Stomach (tissue), 4 donors: ENCODE measurements at regions not wholly inside any gene's neighbourhood (a gene's known extent, or its start where the extent isn't known, plus 50 kb on each side); places are given as distances from the start of the nearest gene placed in this dataset.

ENCODE experiments used
- POLR2AphosphoS5 ChIP-seq, 3 donors: sonication (generic); formaldehyde crosslinking; IDR thresholded peaks; one replicate each; pipeline ENCODE4 v1.6.1; 2016; ENCODE audit warnings: antibody characterized with exemption in 3 of 3
- TF ChIP-seq, protein P1 (sequence below), 7 experiments: fragments of 450-650 bp in 4 of 7; fragments of 200-600 bp in 3 of 7; sonication (generic) in 3 of 7; IDR thresholded peaks; one replicate each; pipeline ENCODE4 v1.5.1; 2016 to 2019; ENCODE audit warnings: antibody characterized with exemption in 7 of 7, control low read depth in 2 of 7, mild to moderate bottlenecking in 1 of 7

DNA sequence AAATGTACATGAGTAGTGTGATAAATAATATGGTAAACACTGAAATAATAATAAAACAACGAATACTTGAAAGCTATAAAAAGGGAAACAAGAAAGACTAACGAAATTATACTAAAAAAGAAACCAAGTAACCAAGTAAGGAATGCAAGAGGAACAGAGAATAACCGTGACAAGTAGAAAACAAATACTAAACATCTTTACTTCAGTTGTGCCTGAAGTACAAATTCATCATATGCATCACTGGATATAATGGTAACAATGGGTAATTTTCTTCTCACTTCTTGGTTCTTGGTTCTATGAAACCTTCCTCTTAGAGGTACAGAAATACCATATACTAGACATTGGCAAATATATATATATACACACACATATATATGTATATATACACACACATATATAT, 1093.6 kb upstream of the B3GALT2 start:
- TF ChIP-seq POLR2AphosphoS5 (IDR thresholded peaks at IDR 0.05) = no peak
- TF ChIP-seq, protein P1, sequence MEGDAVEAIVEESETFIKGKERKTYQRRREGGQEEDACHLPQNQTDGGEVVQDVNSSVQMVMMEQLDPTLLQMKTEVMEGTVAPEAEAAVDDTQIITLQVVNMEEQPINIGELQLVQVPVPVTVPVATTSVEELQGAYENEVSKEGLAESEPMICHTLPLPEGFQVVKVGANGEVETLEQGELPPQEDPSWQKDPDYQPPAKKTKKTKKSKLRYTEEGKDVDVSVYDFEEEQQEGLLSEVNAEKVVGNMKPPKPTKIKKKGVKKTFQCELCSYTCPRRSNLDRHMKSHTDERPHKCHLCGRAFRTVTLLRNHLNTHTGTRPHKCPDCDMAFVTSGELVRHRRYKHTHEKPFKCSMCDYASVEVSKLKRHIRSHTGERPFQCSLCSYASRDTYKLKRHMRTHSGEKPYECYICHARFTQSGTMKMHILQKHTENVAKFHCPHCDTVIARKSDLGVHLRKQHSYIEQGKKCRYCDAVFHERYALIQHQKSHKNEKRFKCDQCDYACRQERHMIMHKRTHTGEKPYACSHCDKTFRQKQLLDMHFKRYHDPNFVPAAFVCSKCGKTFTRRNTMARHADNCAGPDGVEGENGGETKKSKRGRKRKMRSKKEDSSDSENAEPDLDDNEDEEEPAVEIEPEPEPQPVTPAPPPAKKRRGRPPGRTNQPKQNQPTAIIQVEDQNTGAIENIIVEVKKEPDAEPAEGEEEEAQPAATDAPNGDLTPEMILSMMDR (IDR thresholded peaks at IDR 0.05) = no peak
